K562 (cell line): ENCODE measurements at regions not wholly inside any gene's neighbourhood (a gene's known extent, or its start where the extent isn't known, plus 50 kb on each side); places are given as distances from the start of the nearest gene placed in this dataset.

Experiments
- ARNT ChIP-seq, 2 experiments: fragments of 450-650 bp; IDR thresholded peaks; 2 replicates each; pipeline ENCODE4 v1.6.1; 2016; ENCODE audit warnings: mild to moderate bottlenecking in 1 of 2
- ATF1 ChIP-seq, 2 experiments: fragments of 450-650 bp in 1 of 2; IDR thresholded peaks; 2 replicates each; pipeline ENCODE4 v1.6.1; 2016; ENCODE audit warnings: missing compliant biosample characterization in 1 of 2, missing genetic modification characterization in 1 of 2
- IFI16 ChIP-seq: fragments of 250-450 bp; sonication (Bioruptor Pico); IDR thresholded peaks from 2 replicates; pipeline ENCODE4 v2.1.2; 2022; ENCODE audit warnings: mild to moderate bottlenecking, inconsistent platforms
- NELFE ChIP-seq: IDR thresholded peaks from 2 replicates; pipeline ENCODE4 v1.6.1; 2011; ENCODE audit warnings: mild to moderate bottlenecking; ENCODE audit not compliant: insufficient read depth, insufficient read length
- PATZ1 ChIP-seq: fragments of 250-450 bp; sonication (Bioruptor Pico); IDR thresholded peaks from 2 replicates; pipeline ENCODE4 v1.5.0; 2020; ENCODE audit warnings: mild to moderate bottlenecking, borderline replicate concordance
- PCBP2 ChIP-seq: fragments of 200-400 bp; formaldehyde crosslinking; IDR thresholded peaks from 2 replicates; pipeline ENCODE4 v1.6.1; 2018; ENCODE audit warnings: low read length, low read depth, mild to moderate bottlenecking, moderate library complexity; ENCODE audit not compliant: poor library complexity, severe bottlenecking
- TAL1 ChIP-seq: fragments of 450-650 bp; IDR thresholded peaks from 2 replicates; pipeline ENCODE4 v1.6.1; 2016; ENCODE audit warnings: mild to moderate bottlenecking
- TF ChIP-seq, protein P1 (sequence below): fragments of 450-650 bp; IDR thresholded peaks from 2 replicates; pipeline ENCODE4 v1.6.1; 2017; ENCODE audit warnings: mild to moderate bottlenecking, moderate library complexity
- TF ChIP-seq, protein P2 (sequence below): fragments of 450-650 bp; IDR thresholded peaks from one replicate; pipeline ENCODE4 v1.6.1; 2018; ENCODE audit warnings: mild to moderate bottlenecking, moderate library complexity; ENCODE audit not compliant: partially characterized antibody

DNA sequence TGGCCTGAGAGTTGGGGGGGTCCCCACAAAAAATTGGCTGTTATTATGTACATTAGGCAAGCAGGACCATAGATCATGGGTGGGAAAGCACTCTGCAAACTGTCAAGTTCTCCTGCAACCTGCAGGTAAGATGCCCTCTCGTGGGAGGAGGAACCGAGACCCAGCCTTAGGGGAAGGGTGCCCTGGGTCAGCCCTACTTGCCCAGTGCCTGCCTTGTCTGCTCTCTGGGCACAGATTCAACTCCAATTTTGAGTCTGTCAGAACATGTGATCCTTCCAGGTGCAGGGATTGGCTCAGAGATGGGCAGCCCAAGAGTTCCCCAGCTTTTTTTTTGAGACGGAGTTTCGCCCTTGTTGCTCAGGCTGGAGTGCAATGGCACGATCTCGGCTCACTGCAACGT, 99.2 kb downstream of the PLXNA1 start (continued):
- TF ChIP-seq NELFE (no peak), IFI16 (CRISPR knock-in tag) (no peak), PCBP2 (no peak), ATF1 (CRISPR knock-in tag; IDR thresholded peaks at IDR 0.05) (no peak), ATF1 (tag; IDR thresholded peaks at IDR 0.05) (no peak), ARNT (IDR thresholded peaks at IDR 0.05) (no peak), TAL1 (no peak), PATZ1 (CRISPR knock-in tag) (no peak)
- TF ChIP-seq, protein P1, sequence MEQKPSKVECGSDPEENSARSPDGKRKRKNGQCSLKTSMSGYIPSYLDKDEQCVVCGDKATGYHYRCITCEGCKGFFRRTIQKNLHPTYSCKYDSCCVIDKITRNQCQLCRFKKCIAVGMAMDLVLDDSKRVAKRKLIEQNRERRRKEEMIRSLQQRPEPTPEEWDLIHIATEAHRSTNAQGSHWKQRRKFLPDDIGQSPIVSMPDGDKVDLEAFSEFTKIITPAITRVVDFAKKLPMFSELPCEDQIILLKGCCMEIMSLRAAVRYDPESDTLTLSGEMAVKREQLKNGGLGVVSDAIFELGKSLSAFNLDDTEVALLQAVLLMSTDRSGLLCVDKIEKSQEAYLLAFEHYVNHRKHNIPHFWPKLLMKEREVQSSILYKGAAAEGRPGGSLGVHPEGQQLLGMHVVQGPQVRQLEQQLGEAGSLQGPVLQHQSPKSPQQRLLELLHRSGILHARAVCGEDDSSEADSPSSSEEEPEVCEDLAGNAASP = no peak
- TF ChIP-seq, protein P2, sequence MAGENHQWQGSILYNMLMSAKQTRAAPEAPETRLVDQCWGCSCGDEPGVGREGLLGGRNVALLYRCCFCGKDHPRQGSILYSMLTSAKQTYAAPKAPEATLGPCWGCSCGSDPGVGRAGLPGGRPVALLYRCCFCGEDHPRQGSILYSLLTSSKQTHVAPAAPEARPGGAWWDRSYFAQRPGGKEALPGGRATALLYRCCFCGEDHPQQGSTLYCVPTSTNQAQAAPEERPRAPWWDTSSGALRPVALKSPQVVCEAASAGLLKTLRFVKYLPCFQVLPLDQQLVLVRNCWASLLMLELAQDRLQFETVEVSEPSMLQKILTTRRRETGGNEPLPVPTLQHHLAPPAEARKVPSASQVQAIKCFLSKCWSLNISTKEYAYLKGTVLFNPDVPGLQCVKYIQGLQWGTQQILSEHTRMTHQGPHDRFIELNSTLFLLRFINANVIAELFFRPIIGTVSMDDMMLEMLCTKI = no peak
